Left ventricle myocardium inferior (tissue), 1 donor: ENCODE measurements at regions not wholly inside any gene's neighbourhood (a gene's known extent, or its start where the extent isn't known, plus 50 kb on each side); places are given as distances from the start of the nearest gene placed in this dataset.

Experiments used
- DNase-seq: peaks from one replicate; pipeline ENCODE4 v3.0.0-alpha.2; 2020
- H3K27ac ChIP-seq: fragments of 200-600 bp; replicated peaks from 2 replicates; pipeline ENCODE4 v1.8.0; 2021
- H3K27me3 ChIP-seq: fragments of 200-600 bp; 2 replicates; pipeline ENCODE4 v1.8.0; 2021; ENCODE audit warnings: low read depth
- H3K36me3 ChIP-seq: fragments of 200-600 bp; 2 replicates; pipeline ENCODE4 v1.8.0; 2021
- H3K4me1 ChIP-seq: fragments of 200-600 bp; 2 replicates; pipeline ENCODE4 v1.8.0; 2021
- H3K4me3 ChIP-seq: fragments of 200-600 bp; 2 replicates; pipeline ENCODE4 v1.8.0; 2021; ENCODE audit warnings: mild to moderate bottlenecking, moderate library complexity
- H3K9me3 ChIP-seq: fragments of 200-600 bp; replicated peaks from 2 replicates; pipeline ENCODE4 v1.8.0; 2021
- CTCF ChIP-seq: fragments of 200-600 bp; IDR thresholded peaks from 2 replicates; pipeline ENCODE4 v1.8.0; 2021; ENCODE audit warnings: antibody characterized with exemption, mild to moderate bottlenecking, borderline replicate concordance
- intact Hi-C: fragments of 100-400 bp; cut with micrococcal nuclease; formaldehyde crosslinking; loops from one replicate; pipeline ENCODE4 v1.11.0; 2022
- donor health status: DM: no; HTN: yes; CAD: no; lungs with severe emphysema.

DNA sequence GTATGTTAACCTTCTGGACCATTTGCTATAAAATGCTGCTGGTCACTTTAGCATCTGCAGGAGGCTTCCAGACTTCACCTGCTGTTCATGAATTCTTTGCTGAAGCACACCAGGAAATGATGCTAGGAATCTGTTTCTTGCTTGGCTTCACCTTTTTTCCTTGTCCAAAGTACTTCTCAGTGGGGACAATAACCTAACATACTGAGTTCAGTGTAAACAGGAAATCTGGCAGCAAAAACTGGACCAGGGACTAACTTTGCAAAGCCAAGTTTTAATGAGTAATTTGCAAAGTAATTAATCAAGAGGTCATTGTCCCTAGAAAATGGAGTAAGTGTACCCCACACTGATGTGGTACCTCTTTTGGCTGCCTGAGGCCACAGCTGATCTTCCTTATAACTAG, 128.4 kb downstream of the RXFP2 start:
- Histone ChIP-seq H3K4me3 (no peak overlapping the region), H3K27ac (peak overlapping the region; percentile 21), H3K36me3 (no peaks in the 10 kb centered on the region), H3K27me3 (no peaks in the 10 kb centered on the region), H3K4me1 (peaks cover 65% of the 10 kb centered on the region), H3K9me3 (no peaks in the 10 kb centered on the region)
- intact Hi-C loops = no loop called here
- no peak for TF ChIP-seq CTCF
- no peak for DNase-seq

GRCh38 chr13:31869582-31869981, 130.3 kb downstream of the RXFP2 start:
- Histone ChIP-seq H3K36me3 (no peaks in the 10 kb centered on the region), H3K4me3 (no peak overlapping the region), H3K4me1 (peaks cover 70% of the 10 kb centered on the region), H3K9me3 (no peaks in the 10 kb centered on the region), H3K27me3 (no peaks in the 10 kb centered on the region), H3K27ac (no peak overlapping the region)
- intact Hi-C loops = no loop called here
- TF ChIP-seq CTCF = no peak
- no peak for DNase-seq

DNA sequence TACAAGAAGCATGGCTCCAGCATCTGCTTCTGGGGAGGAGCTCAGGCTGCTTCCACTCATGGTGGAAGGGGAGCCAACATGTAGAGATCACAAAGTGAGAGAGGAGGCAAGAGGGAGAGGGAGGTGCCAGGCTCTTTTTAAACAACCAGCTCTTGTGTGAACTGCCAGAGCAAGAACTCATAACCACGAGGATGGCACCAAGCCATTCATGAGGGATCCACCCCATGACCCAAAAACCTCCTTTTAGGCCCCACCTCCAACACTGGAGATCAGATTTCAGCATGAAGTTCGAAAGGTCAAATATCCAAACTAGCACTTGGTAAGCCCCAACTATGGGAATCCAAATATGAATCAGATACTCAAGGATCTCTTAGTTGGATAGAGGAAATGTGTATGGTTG, 131.2 kb downstream of the RXFP2 start:
- no peaks in the 10 kb centered on the region for H3K27me3 ChIP-seq
- TF ChIP-seq CTCF = no peak
- no peak overlapping the region for H3K27ac ChIP-seq
- no peak overlapping the region for H3K4me3 ChIP-seq
- no peaks in the 10 kb centered on the region for H3K9me3 ChIP-seq
- H3K36me3 ChIP-seq = no peaks in the 10 kb centered on the region
- no peak for DNase-seq
- intact Hi-C loops = no loop called here
- peaks cover 73% of the 10 kb centered on the region for H3K4me1 ChIP-seq

- no peak overlapping the region for H3K27ac ChIP-seq
- peaks cover 80% of the 10 kb centered on the region for H3K4me1 ChIP-seq
- no peak overlapping the region for H3K4me3 ChIP-seq
- H3K27me3 ChIP-seq = no peaks in the 10 kb centered on the region
- no peaks in the 10 kb centered on the region for H3K9me3 ChIP-seq
- TF ChIP-seq CTCF = no peak
- intact Hi-C loops = no loop called here
- DNase-seq = no peak
- no peaks in the 10 kb centered on the region for H3K36me3 ChIP-seq
Measured at GRCh38 chr13:31873145-31873544, 133.8 kb downstream of the RXFP2 start.

GRCh38 chr13:31875134-31875533, 135.8 kb downstream of the RXFP2 start:
- H3K4me3 ChIP-seq = no peak overlapping the region
- no peaks in the 10 kb centered on the region for H3K27me3 ChIP-seq
- no peaks in the 10 kb centered on the region for H3K9me3 ChIP-seq
- intact Hi-C loops = no loop called here
- H3K36me3 ChIP-seq = no peaks in the 10 kb centered on the region
- peaks cover 69% of the 10 kb centered on the region for H3K4me1 ChIP-seq
- DNase-seq = no peak
- peak overlapping the region; percentile 12 for H3K27ac ChIP-seq
- no peak for TF ChIP-seq CTCF

DNA sequence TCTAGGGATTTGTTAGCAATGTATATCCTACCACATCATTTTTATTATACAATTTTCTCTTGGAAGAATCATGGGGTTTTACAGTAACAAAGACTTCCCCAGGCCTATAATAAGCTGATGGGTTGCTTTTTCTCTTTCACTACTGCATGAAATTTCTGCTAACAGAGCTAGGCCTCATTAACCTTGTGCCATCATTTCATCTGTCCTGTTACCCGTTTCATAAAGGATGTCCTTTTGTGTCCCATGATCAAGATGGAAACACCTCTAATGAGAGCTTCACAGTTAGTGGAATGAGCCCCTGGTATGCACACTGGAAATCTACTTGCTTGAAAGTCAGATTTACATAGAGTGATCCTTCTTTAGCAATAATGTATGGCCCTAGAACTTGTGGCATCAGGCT, 138.7 kb downstream of the RXFP2 start:
- no peaks in the 10 kb centered on the region for H3K27me3 ChIP-seq
- H3K36me3 ChIP-seq = no peaks in the 10 kb centered on the region
- H3K27ac ChIP-seq = peak overlapping the region; percentile 31
- H3K4me1 ChIP-seq = peaks cover 79% of the 10 kb centered on the region
- no peak overlapping the region for H3K4me3 ChIP-seq
- TF ChIP-seq CTCF = no peak
- intact Hi-C loops = no loop called here
- no peaks in the 10 kb centered on the region for H3K9me3 ChIP-seq
- no peak for DNase-seq
